ENCODE measurements at regions not wholly inside any gene's neighbourhood (a gene's known extent, or its start where the extent isn't known, plus 50 kb on each side); places are given as distances from the start of the nearest gene placed in this dataset.

DNA sequence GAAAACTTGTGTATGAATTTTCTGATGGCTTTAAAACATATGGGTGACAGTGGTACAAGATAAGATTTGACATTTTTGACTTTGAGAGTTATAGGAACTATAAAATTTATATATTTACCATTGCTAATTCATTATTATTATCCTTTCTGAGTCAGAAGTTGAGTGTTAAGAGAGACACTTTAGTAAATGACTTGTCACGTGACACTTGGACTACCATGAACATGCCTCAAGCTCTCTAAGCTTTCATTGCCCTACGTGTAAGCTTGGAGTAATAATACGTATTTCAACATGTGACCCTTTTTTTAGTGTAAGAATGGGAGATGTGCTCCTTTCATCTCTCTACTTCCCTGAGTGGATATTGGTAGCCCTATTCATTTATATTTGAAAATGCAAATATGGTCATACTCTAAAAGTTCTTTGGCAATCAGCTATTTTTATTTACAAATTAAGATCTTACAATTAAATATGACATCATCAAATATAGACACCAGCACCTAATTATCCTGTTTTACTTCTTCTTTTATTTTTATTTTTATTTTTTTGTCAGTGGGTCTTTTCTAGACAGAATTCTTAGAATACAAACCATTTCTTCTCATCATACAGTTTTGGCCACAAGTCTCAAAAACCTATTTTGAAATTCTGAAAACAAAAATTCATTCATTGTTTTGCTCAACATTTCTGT is 837.0 kb downstream of the PDHA2 start:
- TF ChIP-seq ZNF274 (IDR thresholded peaks at IDR 0.05; ENCODE audit: low read depth, low read length) (no peak), SUZ12 (IDR thresholded peaks at IDR 0.05; ENCODE audit: extremely low read depth, insufficient read depth, insufficient read length) (no peak)
